HUDEP-2 (cell line): ENCODE measurements at regions not wholly inside any gene's neighbourhood (a gene's known extent, or its start where the extent isn't known, plus 50 kb on each side); places are given as distances from the start of the nearest gene placed in this dataset.

Experiments
- DNase-seq, 76 experiments: peaks; one replicate each; lab custom pipeline; 2025; ENCODE audit not compliant: unreplicated experiment in 76 of 76; lab: John Stamatoyannopoulos, UW

- DNase-seq, result no peak
These were observed 275.1 kb upstream of the KLF14 start for GRCh38 chr7:131008840-131009711.

GRCh38 chr7:131010029-131010716 is 276.2 kb upstream of the KLF14 start:
- no peak for DNase-seq

- no peak for DNase-seq
These were observed 276.9 kb upstream of the KLF14 start for GRCh38 chr7:131010717-131011431.

GRCh38 chr7:131011432-131011742 is 277.4 kb upstream of the KLF14 start:
- DNase-seq, result no peak

GRCh38 chr7:131011976-131012375 is 278.0 kb upstream of the KLF14 start:
- DNase-seq, result peak in 11 of 76 experiments; percentile 2 to 39 (median 12)

- DNase-seq, result no peak
These were observed 278.5 kb upstream of the KLF14 start for GRCh38 chr7:131012477-131013031.

GRCh38 chr7:131013716-131014115 is 279.7 kb upstream of the KLF14 start:
- no peak for DNase-seq

- DNase-seq, result no peak
These were observed 281.1 kb upstream of the KLF14 start for GRCh38 chr7:131014906-131015656.

- no peak for DNase-seq
These were observed 281.6 kb upstream of the KLF14 start for GRCh38 chr7:131015657-131015958.

- DNase-seq, result no peak
These were observed 282.2 kb upstream of the KLF14 start for GRCh38 chr7:131016230-131016629.

GRCh38 chr7:131019351-131019750 is 285.3 kb upstream of the KLF14 start:
- DNase-seq, result no peak

- DNase-seq, result no peak
These were observed 286.8 kb upstream of the KLF14 start for GRCh38 chr7:131020759-131021261.

GRCh38 chr7:131021460-131021859 is 287.5 kb upstream of the KLF14 start:
- DNase-seq, result no peak

- no peak for DNase-seq
These were observed 287.9 kb upstream of the KLF14 start for GRCh38 chr7:131021902-131022301.

GRCh38 chr7:131026297-131027000 is 292.4 kb upstream of the KLF14 start:
- no peak for DNase-seq

GRCh38 chr7:131027287-131027773 is 293.3 kb upstream of the KLF14 start:
- no peak for DNase-seq

- DNase-seq, result no peak
These were observed 294.3 kb upstream of the KLF14 start for GRCh38 chr7:131028295-131028694.

GRCh38 chr7:131029002-131029401 is 295.0 kb upstream of the KLF14 start:
- no peak for DNase-seq

GRCh38 chr7:131031099-131031868 is 296.4 kb upstream of the MKLN1 start:
- no peak for DNase-seq
